ENCODE measurements at regions not wholly inside any gene's neighbourhood (a gene's known extent, or its start where the extent isn't known, plus 50 kb on each side); places are given as distances from the start of the nearest gene placed in this dataset.
A peak's percentile ranks its signal among the peaks of the same experiment; 100 is the strongest.

GRCh38 chr7:51973939-51974338 lies 657.3 kb upstream of the COBL start:
- in situ Hi-C loops (cut with HindIII; ENCODE audit: low sequenced_read_pairs), result no loop called here
- no peak for TF ChIP-seq CTCF (IDR thresholded peaks at IDR 0.05; ENCODE audit: low read depth, low read length)
- no peak overlapping the region for H3K4me3 ChIP-seq (ENCODE audit: low read depth, low read length)
- no peak for DNase-seq (ENCODE audit: low read depth, low spot score)

DNA sequence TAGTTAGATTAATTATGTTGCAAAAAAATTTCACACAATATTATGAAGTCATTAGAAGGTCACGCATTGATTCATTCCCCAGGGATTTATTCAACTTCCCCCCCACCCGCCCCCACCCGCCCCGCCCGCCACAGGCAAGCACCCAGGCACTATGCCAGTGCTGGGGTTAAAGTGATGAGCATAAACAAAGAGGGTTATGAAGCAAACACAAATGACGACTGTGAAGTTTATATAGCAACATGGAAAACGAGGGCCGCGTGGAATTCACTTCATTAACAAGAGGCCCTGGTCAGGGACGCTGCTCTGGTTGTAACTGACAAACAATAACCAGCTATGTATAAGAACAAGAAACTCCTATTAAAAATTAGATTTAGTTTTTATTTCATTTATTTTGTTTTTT lies 656.5 kb upstream of the COBL start:
- in situ Hi-C loops (cut with HindIII; ENCODE audit: low sequenced_read_pairs), result no loop called here
- TF ChIP-seq CTCF (IDR thresholded peaks at IDR 0.05; ENCODE audit: low read depth, low read length), result no peak

GRCh38 chr7:51970961-51971665 lies 654.5 kb upstream of the COBL start:
- TF ChIP-seq CTCF (IDR thresholded peaks at IDR 0.05; ENCODE audit: low read depth, low read length), result no peak
- in situ Hi-C loops (cut with HindIII; ENCODE audit: low sequenced_read_pairs), result no loop called here
- H3K4me3 ChIP-seq (ENCODE audit: low read depth, low read length), result no peak overlapping the region
- peak; percentile 62 for DNase-seq (ENCODE audit: low read depth, low spot score)

More for the DNA sequence above, 656.5 kb upstream of the COBL start:
- H3K4me3 ChIP-seq (ENCODE audit: low read depth, low read length), result no peak overlapping the region
- no peak for DNase-seq (ENCODE audit: low read depth, low spot score)

GRCh38 chr7:51968461-51968860 lies 651.9 kb upstream of the COBL start:
- in situ Hi-C loops (cut with HindIII; ENCODE audit: low sequenced_read_pairs), result no loop called here
- H3K4me3 ChIP-seq (ENCODE audit: low read depth, low read length), result no peak overlapping the region
- TF ChIP-seq CTCF (IDR thresholded peaks at IDR 0.05; ENCODE audit: low read depth, low read length), result no peak
- DNase-seq (ENCODE audit: low read depth, low spot score), result no peak

DNA sequence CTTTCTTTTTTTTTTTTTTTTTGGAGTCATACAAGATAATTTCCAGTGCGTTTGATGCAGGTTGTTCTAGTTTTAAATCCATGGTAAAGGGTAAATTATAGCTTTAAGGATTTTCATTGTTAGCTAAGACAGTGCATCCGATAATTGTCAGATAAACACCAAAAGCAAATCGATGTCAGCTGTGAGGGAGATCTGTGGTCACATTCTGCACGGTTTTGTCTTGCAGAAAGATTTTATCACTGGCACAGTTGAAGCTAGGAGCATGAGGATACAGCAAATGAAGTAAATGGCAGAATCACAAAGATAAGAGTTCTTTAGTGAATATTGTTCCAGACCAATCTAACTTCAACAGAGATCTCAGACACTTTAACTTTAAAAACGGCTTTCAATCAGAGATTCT lies 648.8 kb upstream of the COBL start:
- no peak for DNase-seq (ENCODE audit: low read depth, low spot score)
- in situ Hi-C loops (cut with HindIII; ENCODE audit: low sequenced_read_pairs), result no loop called here
- H3K4me3 ChIP-seq (ENCODE audit: low read depth, low read length), result no peak overlapping the region
- TF ChIP-seq CTCF (IDR thresholded peaks at IDR 0.05; ENCODE audit: low read depth, low read length), result no peak

GRCh38 chr7:51961804-51962203 lies 645.2 kb upstream of the COBL start:
- in situ Hi-C loops (cut with HindIII; ENCODE audit: low sequenced_read_pairs), result no loop called here
- no peak overlapping the region for H3K4me3 ChIP-seq (ENCODE audit: low read depth, low read length)
- DNase-seq (ENCODE audit: low read depth, low spot score), result no peak
- TF ChIP-seq CTCF (IDR thresholded peaks at IDR 0.05; ENCODE audit: low read depth, low read length), result no peak
